Activated T-helper 1 cell treated with anti-CD3 and anti-CD28 coated beads, Interleukin-12 subunit alpha, Interleukin-12 subunit beta, Interleukin-2, Interleukin-4 antibody, amounts not matched to agents 30 ng/mL and 10 ng/mL and 1 ng/mL, durations not matched to agents 14 hours and 24 hours and 36 hours (primary cell): ENCODE measurements at regions not wholly inside any gene's neighbourhood (a gene's known extent, or its start where the extent isn't known, plus 50 kb on each side); places are given as distances from the start of the nearest gene placed in this dataset.
"Not testable (repeated sequence)": the region's sequence is repeated elsewhere in the genome, so short reads cannot be mapped to it uniquely, and the experiment has no call there.

Experiments used
- DNase-seq: peaks from one replicate; pipeline ENCODE4 v3.0.0; 2021; ENCODE audit warnings: low spot score
- H3K27ac Mint-ChIP-seq: one replicate; pipeline ENCODE4 v1.8.0; 2021; ENCODE audit warnings: mild to moderate bottlenecking, mixed read lengths
- H3K27me3 Mint-ChIP-seq: one replicate; pipeline ENCODE4 v1.8.0; 2022; ENCODE audit warnings: mild to moderate bottlenecking, moderate library complexity, mixed read lengths; ENCODE audit not compliant: insufficient read depth
- H3K36me3 Mint-ChIP-seq: one replicate; pipeline ENCODE4 v1.8.0; 2021; ENCODE audit warnings: low read depth, mixed read lengths
- H3K4me1 Mint-ChIP-seq: one replicate; pipeline ENCODE4 v1.8.0; 2021; ENCODE audit warnings: low read depth, mixed read lengths
- H3K4me3 Mint-ChIP-seq: one replicate; pipeline ENCODE4 v1.8.0; 2021; ENCODE audit warnings: mild to moderate bottlenecking, moderate library complexity, mixed read lengths
- H3K9me3 Mint-ChIP-seq: one replicate; pipeline ENCODE4 v1.8.0; 2021; ENCODE audit warnings: mixed read lengths
- intact Hi-C: fragments of 100-400 bp; cut with micrococcal nuclease; formaldehyde crosslinking; loops from one replicate; pipeline ENCODE4 v1.15.1; 2024

- DNase-seq = no peak
- no peak overlapping the region for H3K27ac Mint-ChIP-seq
- intact Hi-C loops = no loop called here
- no peaks in the 10 kb centered on the region for H3K9me3 Mint-ChIP-seq
- H3K4me1 Mint-ChIP-seq = no peaks in the 10 kb centered on the region
- H3K4me3 Mint-ChIP-seq = no peak overlapping the region
- no peaks in the 10 kb centered on the region for H3K36me3 Mint-ChIP-seq
- H3K27me3 Mint-ChIP-seq = no peaks in the 10 kb centered on the region
Observed at GRCh38 chr17:12195418-12195817, 174.7 kb downstream of the MAP2K4 start.

- Mint-ChIP-seq H3K4me1 (no peaks in the 10 kb centered on the region), H3K27me3 (no peaks in the 10 kb centered on the region), H3K27ac (no peak overlapping the region), H3K36me3 (no peaks in the 10 kb centered on the region), H3K4me3 (no peak overlapping the region), H3K9me3 (no peaks in the 10 kb centered on the region)
- intact Hi-C loops = no loop called here
- DNase-seq = no peak
Observed at GRCh38 chr17:12201294-12201880, 180.7 kb downstream of the MAP2K4 start.

GRCh38 chr17:12209632-12210191, 189.0 kb downstream of the MAP2K4 start:
- Mint-ChIP-seq H3K4me3 (no peak overlapping the region), H3K4me1 (no peaks in the 10 kb centered on the region), H3K9me3 (no peaks in the 10 kb centered on the region), H3K36me3 (no peaks in the 10 kb centered on the region), H3K27ac (no peak overlapping the region), H3K27me3 (peaks cover 2% of the 10 kb centered on the region)
- intact Hi-C loops = no loop called here
- no peak for DNase-seq

GRCh38 chr17:12220714-12221439, 200.2 kb downstream of the MAP2K4 start:
- peaks cover 19% of the 10 kb centered on the region for H3K9me3 Mint-ChIP-seq
- H3K27me3 Mint-ChIP-seq, H3K27ac Mint-ChIP-seq, DNase-seq, H3K4me1 Mint-ChIP-seq, intact Hi-C loops, H3K36me3 Mint-ChIP-seq, H3K4me3 Mint-ChIP-seq: not testable (repeated sequence)

GRCh38 chr17:12222392-12222791, 201.7 kb downstream of the MAP2K4 start:
- no peak overlapping the region for H3K27ac Mint-ChIP-seq
- no peaks in the 10 kb centered on the region for H3K27me3 Mint-ChIP-seq
- H3K9me3 Mint-ChIP-seq = peaks cover 19% of the 10 kb centered on the region
- H3K4me1 Mint-ChIP-seq = no peaks in the 10 kb centered on the region
- H3K36me3 Mint-ChIP-seq = peaks cover 2% of the 10 kb centered on the region
- intact Hi-C loops = no loop called here
- no peak for DNase-seq
- no peak overlapping the region for H3K4me3 Mint-ChIP-seq

- Mint-ChIP-seq H3K27me3 (no peaks in the 10 kb centered on the region), H3K4me3 (no peak overlapping the region), H3K27ac (no peak overlapping the region), H3K4me1 (no peaks in the 10 kb centered on the region), H3K36me3 (no peaks in the 10 kb centered on the region), H3K9me3 (peaks cover 12% of the 10 kb centered on the region)
- no peak for DNase-seq
- intact Hi-C loops = no loop called here
Observed at GRCh38 chr17:12227547-12227946, 206.9 kb downstream of the MAP2K4 start.

GRCh38 chr17:12229335-12229734, 208.7 kb downstream of the MAP2K4 start:
- Mint-ChIP-seq H3K4me1 (no peaks in the 10 kb centered on the region), H3K27me3 (no peaks in the 10 kb centered on the region), H3K36me3 (no peaks in the 10 kb centered on the region), H3K4me3 (no peak overlapping the region), H3K27ac (no peak overlapping the region), H3K9me3 (peaks cover 8% of the 10 kb centered on the region)
- intact Hi-C loops = no loop called here
- no peak for DNase-seq

- intact Hi-C loops = no loop called here
- peaks cover 5% of the 10 kb centered on the region for H3K9me3 Mint-ChIP-seq
Observed at GRCh38 chr17:12230481-12231354, 210.0 kb downstream of the MAP2K4 start.

GRCh38 chr17:12231355-12231682, 210.6 kb downstream of the MAP2K4 start:
- no peak for DNase-seq
- Mint-ChIP-seq H3K9me3 (peaks cover 5% of the 10 kb centered on the region), H3K36me3 (no peaks in the 10 kb centered on the region), H3K4me1 (no peaks in the 10 kb centered on the region), H3K27ac (no peak overlapping the region), H3K4me3 (no peak overlapping the region), H3K27me3 (no peaks in the 10 kb centered on the region)
- intact Hi-C loops = no loop called here

More at GRCh38 chr17:12230481-12231354, 210.0 kb downstream of the MAP2K4 start:
- H3K27ac Mint-ChIP-seq = no peak overlapping the region
- H3K36me3 Mint-ChIP-seq = no peaks in the 10 kb centered on the region
- DNase-seq = no peak
- no peak overlapping the region for H3K4me3 Mint-ChIP-seq
- H3K27me3 Mint-ChIP-seq = no peaks in the 10 kb centered on the region
- no peaks in the 10 kb centered on the region for H3K4me1 Mint-ChIP-seq

- H3K9me3 Mint-ChIP-seq, intact Hi-C loops, H3K27ac Mint-ChIP-seq: not testable (repeated sequence)
Observed at GRCh38 chr17:12239021-12239420, 218.3 kb downstream of the MAP2K4 start.

GRCh38 chr17:12242345-12242954, 221.8 kb downstream of the MAP2K4 start:
- Mint-ChIP-seq H3K4me1 (no peaks in the 10 kb centered on the region), H3K4me3 (no peak overlapping the region), H3K36me3 (no peaks in the 10 kb centered on the region), H3K27ac (no peak overlapping the region), H3K27me3 (no peaks in the 10 kb centered on the region), H3K9me3 (no peaks in the 10 kb centered on the region)
- DNase-seq = no peak
- intact Hi-C loops = no loop called here

More at GRCh38 chr17:12239021-12239420, 218.3 kb downstream of the MAP2K4 start:
- H3K4me1 Mint-ChIP-seq, DNase-seq, H3K36me3 Mint-ChIP-seq, H3K4me3 Mint-ChIP-seq, H3K27me3 Mint-ChIP-seq: not testable (repeated sequence)

- Mint-ChIP-seq H3K4me1 (no peaks in the 10 kb centered on the region), H3K36me3 (no peaks in the 10 kb centered on the region), H3K27ac (no peak overlapping the region), H3K9me3 (no peaks in the 10 kb centered on the region), H3K4me3 (no peak overlapping the region), H3K27me3 (no peaks in the 10 kb centered on the region)
- intact Hi-C loops = no loop called here
- DNase-seq = no peak
Observed at GRCh38 chr17:12247761-12248160, 227.1 kb downstream of the MAP2K4 start.
